Neural progenitor cell (in vitro differentiated cells): ENCODE measurements at regions not wholly inside any gene's neighbourhood (a gene's known extent, or its start where the extent isn't known, plus 50 kb on each side); places are given as distances from the start of the nearest gene placed in this dataset.

Experiments used
- EZH2 ChIP-seq: fragments of 200-600 bp; sonication (generic); IDR thresholded peaks from 2 replicates; pipeline ENCODE4 v1.6.1; 2017; ENCODE audit warnings: antibody characterized with exemption, mild to moderate bottlenecking, moderate library complexity
- EZH2phosphoT487 ChIP-seq: fragments of 200-600 bp; sonication (generic); IDR thresholded peaks from 2 replicates; pipeline ENCODE4 v1.6.1; 2017; ENCODE audit warnings: antibody characterized with exemption
- TF ChIP-seq, protein P1 (sequence below): fragments of 200-600 bp; sonication (generic); IDR thresholded peaks from 2 replicates; pipeline ENCODE4 v1.5.1; 2017; ENCODE audit warnings: antibody characterized with exemption, mild to moderate bottlenecking

DNA sequence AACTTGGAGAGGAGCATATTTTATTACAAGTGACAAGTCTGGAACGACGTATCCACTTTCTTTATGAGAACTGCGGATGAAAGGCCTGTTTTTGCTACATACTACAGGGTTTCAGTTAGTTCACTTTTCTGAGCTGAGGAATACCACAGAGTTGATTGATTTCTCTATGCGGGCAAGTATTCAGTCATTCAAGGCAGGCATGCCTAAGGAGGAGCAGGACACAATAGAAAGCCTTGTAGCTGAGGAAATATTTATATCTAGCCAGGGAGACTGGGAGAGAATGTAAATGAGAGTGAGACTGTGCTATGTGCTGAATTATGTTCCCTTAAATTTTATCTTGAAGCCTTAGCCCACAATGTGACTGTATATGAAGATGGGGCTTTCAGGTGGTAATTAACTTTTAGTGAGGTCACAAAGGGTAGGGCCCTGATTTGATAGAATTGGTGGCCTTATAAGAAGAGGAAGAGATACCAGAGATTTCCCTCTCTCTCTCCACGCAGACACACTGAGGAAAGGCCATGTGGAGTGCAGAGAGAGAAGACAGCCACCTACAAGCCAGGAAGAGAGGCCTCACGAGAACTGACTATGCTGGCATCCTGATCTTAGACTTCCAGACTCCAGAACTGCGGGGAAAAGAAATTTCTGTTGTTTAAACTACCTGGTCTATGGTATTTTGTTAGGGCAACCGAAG lies 459.0 kb upstream of the ATP2B1 start:
- TF ChIP-seq, protein P1, sequence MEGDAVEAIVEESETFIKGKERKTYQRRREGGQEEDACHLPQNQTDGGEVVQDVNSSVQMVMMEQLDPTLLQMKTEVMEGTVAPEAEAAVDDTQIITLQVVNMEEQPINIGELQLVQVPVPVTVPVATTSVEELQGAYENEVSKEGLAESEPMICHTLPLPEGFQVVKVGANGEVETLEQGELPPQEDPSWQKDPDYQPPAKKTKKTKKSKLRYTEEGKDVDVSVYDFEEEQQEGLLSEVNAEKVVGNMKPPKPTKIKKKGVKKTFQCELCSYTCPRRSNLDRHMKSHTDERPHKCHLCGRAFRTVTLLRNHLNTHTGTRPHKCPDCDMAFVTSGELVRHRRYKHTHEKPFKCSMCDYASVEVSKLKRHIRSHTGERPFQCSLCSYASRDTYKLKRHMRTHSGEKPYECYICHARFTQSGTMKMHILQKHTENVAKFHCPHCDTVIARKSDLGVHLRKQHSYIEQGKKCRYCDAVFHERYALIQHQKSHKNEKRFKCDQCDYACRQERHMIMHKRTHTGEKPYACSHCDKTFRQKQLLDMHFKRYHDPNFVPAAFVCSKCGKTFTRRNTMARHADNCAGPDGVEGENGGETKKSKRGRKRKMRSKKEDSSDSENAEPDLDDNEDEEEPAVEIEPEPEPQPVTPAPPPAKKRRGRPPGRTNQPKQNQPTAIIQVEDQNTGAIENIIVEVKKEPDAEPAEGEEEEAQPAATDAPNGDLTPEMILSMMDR, result no peak
- TF ChIP-seq EZH2phosphoT487 (no peak), EZH2 (no peak)
